Umbilical cord (tissue), 1 donor: ENCODE measurements at regions not wholly inside any gene's neighbourhood (a gene's known extent, or its start where the extent isn't known, plus 50 kb on each side); places are given as distances from the start of the nearest gene placed in this dataset.
A peak's percentile ranks its signal among the peaks of the same experiment; 100 is the strongest.

ENCODE experiments used
- DNase-seq: peaks from one replicate; pipeline ENCODE4 v3.0.0-alpha.2; 2015; ENCODE audit warnings: low spot score

DNA sequence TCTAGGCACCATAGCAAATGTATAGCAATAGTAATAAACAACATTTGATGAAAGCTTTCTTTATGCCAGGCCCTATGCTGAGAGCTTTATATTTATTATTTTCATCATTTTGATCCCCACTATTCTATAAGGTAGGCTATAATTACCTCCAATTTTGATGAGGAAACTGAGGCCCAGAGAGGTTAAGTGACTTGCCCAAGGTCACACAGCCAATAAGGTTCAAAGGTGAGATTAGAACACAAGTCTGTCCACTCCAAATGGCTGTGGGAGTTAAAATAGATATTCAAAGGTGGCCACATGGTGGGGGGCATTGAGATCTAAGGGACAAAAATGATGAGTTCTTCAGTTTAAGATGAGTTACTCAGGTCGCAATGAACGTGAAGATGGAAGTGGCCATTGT, 269.9 kb downstream of the BMP7 start:
- no peak for DNase-seq

- DNase-seq: no peak
These were observed 268.0 kb downstream of the BMP7 start for GRCh38 chr20:56998438-56998837.

- DNase-seq: no peak
These were observed 265.9 kb downstream of the BMP7 start for GRCh38 chr20:57000441-57000968.

DNA sequence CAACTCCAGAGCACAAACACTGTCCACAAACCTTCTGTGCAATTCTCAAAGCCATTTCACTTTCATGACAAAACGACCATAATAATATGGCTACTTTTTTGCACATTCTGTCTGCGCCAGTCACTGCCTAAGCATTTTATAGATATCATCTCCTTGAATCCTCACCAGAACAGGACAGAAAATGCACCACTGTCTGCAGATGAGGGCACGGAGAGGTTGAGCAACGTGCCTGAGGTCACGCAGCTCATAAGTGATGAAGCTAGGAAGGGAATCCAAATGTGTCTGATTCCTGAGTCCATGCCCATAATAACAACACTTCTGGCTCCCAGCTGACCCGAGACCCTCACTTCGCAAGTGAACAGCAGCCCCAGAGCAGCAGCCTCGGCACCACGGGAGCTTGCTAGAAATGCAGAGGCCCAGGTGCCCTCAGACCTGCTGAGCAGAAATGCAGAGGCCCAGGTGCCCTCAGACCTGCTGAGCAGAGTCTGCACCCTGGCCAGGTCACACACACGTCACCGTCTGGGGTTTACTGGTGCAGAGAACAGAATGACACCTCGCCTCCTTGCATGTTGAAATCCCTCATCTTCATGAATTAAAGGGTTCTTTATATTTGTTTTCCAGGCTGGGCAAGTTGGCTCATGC, 265.2 kb downstream of the BMP7 start:
- DNase-seq: no peak

DNA sequence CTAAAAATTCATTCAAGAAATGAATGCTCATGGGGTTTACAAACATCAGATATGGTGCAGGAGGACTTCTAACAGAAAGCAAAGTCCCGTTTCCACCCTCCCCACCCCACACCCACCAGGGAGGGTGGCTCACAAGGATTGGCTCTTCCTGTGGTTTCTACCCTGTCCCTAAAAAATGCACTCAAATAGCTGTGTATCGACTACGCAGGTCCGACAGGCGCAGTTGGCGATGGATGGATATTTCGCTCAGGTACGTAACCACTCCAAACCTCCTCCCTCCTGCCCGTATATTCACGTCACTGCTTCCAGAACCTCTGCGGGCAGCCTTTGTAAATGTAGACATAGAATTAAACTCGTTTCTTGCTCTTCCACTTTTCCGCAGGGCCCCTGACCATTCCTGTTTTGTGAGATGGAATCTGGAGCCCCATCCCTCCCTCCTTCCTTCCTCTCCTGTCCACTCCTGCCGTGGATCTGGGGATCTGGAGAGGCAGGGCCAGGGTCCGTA, 264.3 kb downstream of the BMP7 start:
- DNase-seq: no peak

GRCh38 chr20:57003012-57003411, 263.4 kb downstream of the BMP7 start:
- DNase-seq: no peak

DNA sequence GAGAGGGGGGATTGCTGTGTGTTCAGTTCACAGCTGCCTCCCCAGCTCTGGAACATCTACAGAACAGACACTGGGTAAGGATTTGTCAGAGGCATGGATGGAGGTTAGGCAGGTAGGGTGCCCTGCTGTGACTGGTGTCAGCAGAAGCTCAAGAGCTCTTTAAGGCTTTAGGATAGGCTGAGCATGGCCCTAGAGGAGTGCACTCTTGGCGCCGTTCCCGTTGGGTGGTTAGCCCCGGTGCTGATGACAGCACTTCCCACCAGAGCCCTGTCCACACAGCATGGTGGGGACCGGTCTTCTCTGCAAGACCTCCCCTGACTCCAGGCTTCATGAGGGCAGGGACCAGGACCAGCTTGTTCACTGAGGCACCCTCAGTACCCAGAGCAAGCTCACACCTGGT, 262.0 kb downstream of the BMP7 start:
- no peak for DNase-seq

DNA sequence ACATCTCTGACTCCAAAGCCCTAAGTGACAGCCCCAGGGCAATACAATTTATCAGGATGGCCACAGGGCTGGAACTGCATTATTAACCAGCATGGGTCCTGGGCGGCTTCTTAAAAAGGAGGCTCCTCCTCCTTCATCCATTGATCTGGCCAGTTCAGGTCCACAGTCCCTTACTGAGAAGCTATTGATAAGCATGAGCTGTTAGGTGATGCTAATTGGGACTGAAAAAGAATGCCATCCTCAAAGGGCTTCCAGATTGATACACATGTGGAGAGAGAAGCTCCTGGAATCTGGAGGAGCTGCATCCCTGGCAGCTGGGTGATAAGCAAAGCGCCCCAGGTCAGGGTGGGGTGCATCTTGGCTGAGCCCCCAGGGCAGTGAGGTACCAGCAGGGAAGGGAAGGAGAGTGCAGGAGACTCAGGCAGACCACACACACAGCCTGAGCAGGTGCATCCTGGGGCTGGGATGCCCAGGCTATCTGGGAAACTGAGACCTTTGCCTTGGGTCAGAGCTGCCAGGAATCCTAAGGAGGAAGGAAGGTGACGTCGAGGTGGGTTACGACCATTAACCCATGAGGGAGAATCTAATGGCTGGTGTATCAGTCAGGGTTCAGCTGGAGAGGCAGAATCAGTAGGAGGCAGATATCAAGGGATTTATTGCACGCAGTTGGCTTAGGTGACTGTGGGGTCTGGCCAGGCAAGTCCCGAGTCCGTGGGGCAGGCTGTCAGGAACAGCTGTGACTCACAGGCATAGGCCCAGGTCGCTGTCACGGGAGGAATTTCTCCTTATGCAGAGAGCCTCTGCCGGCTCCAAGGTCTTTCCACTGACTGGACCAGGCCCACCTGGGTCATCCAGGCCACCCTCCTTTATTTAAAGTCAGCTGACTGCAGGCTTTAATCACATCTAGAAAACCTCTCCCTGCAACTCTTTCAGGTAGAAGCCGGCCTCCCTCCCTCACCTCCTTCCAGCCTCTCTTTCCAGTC, 261.2 kb downstream of the BMP7 start:
- DNase-seq: no peak

DNA sequence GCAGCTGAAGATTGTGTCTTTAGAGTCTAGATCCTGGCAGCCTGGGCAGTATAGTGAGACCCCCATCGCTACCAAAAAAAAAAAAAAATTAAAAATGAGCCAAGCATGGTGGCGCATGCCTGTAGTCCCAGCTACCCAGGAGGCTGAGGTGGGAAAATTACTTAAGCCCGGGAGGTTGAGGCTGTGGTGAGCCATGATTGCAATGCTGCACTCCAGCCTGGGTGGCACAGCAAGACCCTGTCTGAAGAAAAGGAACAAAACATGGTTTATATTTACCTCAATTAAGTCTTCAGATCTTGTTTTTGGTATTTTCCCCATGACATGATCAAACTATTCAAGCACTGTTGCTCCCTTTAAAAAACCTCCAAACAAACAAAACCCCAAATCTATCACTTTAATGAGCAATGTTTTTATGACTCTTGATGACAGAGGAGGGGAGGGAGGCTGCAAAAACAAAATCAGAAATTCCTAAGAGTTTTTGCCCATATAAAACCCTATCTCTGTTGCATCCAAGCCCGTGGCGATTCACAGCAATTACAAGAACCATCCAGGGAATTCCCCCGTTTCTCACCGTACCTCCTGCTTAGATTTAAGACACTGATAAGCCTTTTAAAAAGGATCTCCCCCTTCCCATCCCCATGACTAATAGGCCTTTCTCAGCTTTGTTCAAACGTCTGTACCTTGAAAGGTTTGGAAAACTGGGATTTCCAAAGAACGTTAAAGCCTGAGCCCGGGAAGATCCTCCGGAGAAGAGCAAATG, 259.9 kb downstream of the BMP7 start:
- no peak for DNase-seq

GRCh38 chr20:57007171-57007540, 259.3 kb downstream of the BMP7 start:
- DNase-seq: no peak

GRCh38 chr20:57008217-57008616, 258.2 kb downstream of the BMP7 start:
- no peak for DNase-seq

DNA sequence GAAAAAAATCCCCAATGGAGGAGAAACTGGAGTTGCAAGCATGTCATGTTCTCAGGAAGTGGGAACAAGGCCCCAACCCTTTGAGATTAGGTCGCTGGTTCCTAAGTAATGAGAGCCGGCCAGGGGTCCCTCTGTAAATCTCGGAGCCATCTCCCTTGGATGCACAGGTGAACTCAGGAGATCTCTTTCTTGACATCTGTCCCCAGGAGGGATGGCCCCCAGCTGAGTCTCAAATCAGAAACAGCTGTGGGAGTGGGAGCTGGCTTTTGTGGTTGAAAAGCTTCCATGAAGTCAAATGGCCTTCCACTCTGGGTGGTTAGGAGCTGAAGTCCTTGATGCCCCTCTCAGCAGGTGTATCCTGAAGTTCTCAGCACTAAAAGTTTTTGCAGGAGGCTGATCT, 257.1 kb downstream of the BMP7 start:
- DNase-seq: no peak

DNA sequence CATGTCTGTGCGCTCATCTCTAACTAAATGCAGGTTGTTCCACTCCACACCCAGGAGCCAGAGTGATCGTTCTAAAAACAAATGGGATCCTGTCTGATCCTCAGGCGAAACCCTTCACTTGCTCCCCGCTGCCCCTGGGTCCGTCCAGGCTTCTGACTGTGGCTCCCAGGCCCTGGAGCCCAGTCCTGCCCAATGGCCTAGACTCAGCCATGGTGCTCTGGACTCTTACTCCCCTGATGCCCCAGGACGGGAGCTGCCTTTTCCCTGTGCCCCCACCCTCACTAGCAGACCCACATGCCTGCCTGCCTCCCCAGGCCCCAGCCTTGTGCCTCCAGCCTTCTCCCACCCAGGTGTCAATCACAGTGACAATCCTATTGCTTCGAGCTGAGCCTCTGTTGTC, 256.7 kb downstream of the BMP7 start:
- no peak for DNase-seq

DNA sequence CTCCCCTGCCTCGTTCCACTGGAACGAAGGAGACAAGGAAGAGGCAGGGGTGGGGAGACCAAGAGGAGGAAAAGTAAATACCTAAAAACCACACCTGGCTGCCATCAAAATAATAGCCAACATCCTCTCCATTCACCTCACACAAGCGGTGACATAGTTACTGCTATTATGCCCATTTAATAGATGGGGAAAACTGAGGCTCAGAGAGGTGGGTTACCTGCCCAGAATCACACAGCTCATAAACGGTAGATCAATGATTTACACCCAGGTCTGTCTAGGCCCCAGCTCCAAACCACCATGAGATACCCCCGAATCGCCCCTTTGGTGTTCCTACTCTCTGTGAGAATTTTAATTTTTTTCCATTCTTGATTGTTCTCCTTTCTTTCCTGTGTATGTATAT, 253.8 kb downstream of the BMP7 start:
- no peak for DNase-seq

DNA sequence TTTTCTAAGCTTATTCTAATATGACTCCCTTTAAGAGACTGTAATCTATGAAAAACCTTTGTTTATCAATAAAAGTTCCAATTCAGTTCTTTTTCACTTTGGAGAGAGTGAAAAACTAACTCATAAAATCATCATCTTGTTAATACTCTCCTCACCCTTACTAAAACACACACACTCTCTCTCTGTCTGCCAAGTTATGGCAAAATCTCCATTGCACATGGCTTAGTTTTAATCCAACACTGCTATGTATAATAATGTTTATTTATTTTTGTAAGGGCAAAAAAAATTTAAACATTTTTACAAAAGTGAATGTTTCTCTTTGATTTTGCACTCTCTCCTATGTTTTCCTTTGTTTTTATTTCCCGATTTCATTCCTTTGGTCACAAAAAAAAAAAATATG, 253.2 kb downstream of the BMP7 start:
- DNase-seq: no peak

DNA sequence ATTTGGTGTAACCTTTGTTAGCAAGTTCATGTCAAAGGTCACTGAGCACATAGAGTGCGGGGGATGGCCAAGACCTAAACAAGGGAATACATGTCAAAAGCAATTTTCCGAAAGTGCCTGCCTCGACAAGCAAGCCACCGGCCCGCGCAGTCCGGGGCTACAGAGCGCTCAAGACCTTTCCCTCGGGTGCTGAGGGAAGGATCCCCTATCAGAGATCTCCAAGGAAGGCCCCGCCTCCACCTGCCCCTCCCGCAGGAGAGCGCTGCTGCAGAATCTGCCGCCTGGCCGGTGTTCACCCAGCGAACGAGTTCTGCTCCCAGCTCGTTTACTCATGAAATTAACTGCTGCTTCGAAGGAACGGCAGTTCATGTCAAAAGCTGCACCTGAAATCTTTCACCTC, 252.7 kb downstream of the BMP7 start:
- DNase-seq: peak; percentile 13

- no peak for DNase-seq
These were observed 246.1 kb downstream of the BMP7 start for GRCh38 chr20:57020364-57020763.

DNA sequence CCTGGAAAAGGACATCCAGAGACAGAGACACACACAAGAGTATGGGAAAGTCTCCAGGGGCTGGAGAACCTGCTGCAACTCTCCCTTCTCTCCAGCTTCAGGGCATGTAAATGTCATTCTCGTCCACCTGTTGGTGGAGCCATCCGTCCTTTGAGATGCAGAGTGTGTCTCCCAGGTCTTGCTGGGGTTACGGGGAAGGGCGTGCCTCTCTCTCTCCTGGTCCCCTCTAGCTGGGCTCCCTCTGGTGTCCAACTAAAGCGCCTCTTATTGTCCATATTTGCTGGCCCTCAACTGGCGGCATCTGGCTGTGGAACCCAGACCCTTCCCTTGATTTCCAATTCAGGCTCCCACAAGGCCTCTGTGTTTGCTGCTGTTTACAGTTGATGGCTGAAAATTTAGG, 244.1 kb downstream of the BMP7 start:
- DNase-seq: no peak

DNA sequence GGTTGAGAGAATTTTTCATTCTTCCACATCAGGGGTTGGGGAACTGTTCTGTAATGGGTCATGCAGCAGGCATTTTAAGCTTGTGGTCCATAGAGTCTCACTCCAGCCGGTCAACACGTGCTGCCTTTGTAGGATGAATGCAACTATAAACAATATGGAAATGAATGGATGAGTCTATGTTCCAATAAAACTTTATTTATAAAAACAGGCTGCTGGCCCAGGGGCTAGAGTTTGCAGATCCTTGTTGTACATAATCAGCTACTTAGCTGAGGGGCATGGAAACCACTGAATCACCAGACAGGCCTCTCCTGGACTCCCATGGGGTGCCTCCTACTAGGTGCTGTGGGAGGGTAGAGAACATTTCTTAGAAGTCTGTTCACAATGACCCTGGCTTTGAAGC, 243.4 kb downstream of the BMP7 start:
- no peak for DNase-seq

- no peak for DNase-seq
These were observed 242.4 kb downstream of the BMP7 start for GRCh38 chr20:57023997-57024396.

DNA sequence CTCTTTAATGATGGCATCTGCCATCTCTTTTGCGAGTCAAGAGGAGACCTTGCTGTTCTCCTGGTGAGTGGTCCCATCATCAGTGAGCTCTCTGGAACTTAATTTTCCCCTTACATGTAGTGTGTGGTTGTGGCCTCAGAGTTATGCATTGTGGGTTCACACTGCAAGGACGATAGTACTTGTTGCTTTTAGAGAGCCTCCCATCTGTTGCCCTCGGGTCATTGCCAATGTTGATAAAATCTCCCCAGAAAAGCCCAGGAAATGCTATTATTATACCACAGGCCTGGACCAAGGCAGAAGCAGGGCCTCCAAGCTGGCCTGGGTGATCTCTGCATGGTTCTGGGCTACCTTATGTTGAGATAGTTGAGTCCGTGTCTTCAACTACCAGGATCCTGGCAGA, 241.6 kb downstream of the BMP7 start:
- DNase-seq: no peak

DNA sequence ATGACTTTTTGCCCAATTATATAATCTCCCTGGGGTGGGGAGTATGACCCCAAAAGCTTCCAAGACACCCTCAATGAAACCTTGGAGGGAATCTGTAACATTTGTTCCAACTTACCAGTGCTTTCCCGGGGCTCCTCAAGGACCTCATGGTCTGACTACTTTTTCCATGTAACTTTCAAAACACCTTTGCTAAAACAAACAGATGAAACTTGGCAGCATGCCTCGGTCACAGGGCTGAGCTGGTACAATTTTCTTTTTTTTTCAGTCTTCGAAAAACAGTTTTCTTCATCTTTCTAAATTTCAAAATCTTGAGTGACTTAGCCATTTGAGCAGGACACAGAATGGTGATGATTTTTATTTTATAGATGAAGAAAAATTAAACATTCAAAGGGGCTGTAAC, 241.2 kb downstream of the BMP7 start:
- no peak for DNase-seq
